Astrocyte (in vitro differentiated cells and primary cell): ENCODE measurements at regions not wholly inside any gene's neighbourhood (a gene's known extent, or its start where the extent isn't known, plus 50 kb on each side); places are given as distances from the start of the nearest gene placed in this dataset.

Experiments used
- DNase-seq: peaks from one replicate; pipeline ENCODE4 v3.0.0-alpha.2; 2010; ENCODE audit warnings: low read depth
- FAIRE-seq: peaks from 2 replicates; lab custom pipeline; 2011; peaks lifted over from hg19 to GRCh38; lab: Jason Lieb, UNC
- H2AFZ ChIP-seq: 2 replicates; pipeline ENCODE4 v1.6.0; 2012; ENCODE audit warnings: low read depth, low read length, inconsistent platforms
- H3K27ac ChIP-seq: 2 replicates; pipeline ENCODE4 v1.5.1; 2011; ENCODE audit warnings: low read depth, low read length, inconsistent platforms
- H3K27me3 ChIP-seq: 2 replicates; pipeline ENCODE4 v1.6.0; 2011; ENCODE audit warnings: low read length, inconsistent platforms; ENCODE audit not compliant: insufficient read depth
- H3K36me3 ChIP-seq: 2 replicates; pipeline ENCODE4 v1.5.1; 2011; ENCODE audit warnings: low read length, inconsistent platforms; ENCODE audit not compliant: insufficient read depth
- H3K4me1 ChIP-seq: 2 replicates; pipeline ENCODE4 v1.5.1; 2011; ENCODE audit warnings: low read length, inconsistent platforms; ENCODE audit not compliant: insufficient read depth
- H3K4me2 ChIP-seq: 2 replicates; pipeline ENCODE4 v1.6.0; 2012; ENCODE audit warnings: low read length, inconsistent platforms
- H3K4me3 ChIP-seq: 2 replicates; pipeline ENCODE4 v1.5.1; 2011; ENCODE audit warnings: low read depth, mild to moderate bottlenecking, low read length, inconsistent platforms; ENCODE audit not compliant: insufficient read depth
- H3K79me2 ChIP-seq: 2 replicates; pipeline ENCODE4 v1.6.0; 2012; ENCODE audit warnings: mild to moderate bottlenecking, low read length, inconsistent platforms; ENCODE audit not compliant: insufficient read depth
- H3K9ac ChIP-seq: 2 replicates; pipeline ENCODE4 v1.6.0; 2012; ENCODE audit warnings: mild to moderate bottlenecking, low read length, inconsistent platforms
- H3K9me3 ChIP-seq: 2 replicates; pipeline ENCODE4 v1.5.1; 2012; ENCODE audit warnings: low read depth, mild to moderate bottlenecking, low read length, inconsistent platforms; ENCODE audit not compliant: insufficient read depth
- H4K20me1 ChIP-seq: 2 replicates; pipeline ENCODE4 v1.6.0; 2012; ENCODE audit warnings: low read length, inconsistent platforms; ENCODE audit not compliant: insufficient read depth
- H3K27ac Mint-ChIP-seq: one replicate; pipeline ENCODE4 v1.8.0; 2021; ENCODE audit warnings: mild to moderate bottlenecking, mixed read lengths; ENCODE audit not compliant: unreplicated experiment
- H3K27me3 Mint-ChIP-seq: one replicate; pipeline ENCODE4 v1.8.0; 2021; ENCODE audit warnings: low read depth, mixed read lengths; ENCODE audit not compliant: unreplicated experiment
- H3K36me3 Mint-ChIP-seq: one replicate; pipeline ENCODE4 v1.8.0; 2021; ENCODE audit warnings: low read depth, mixed read lengths; ENCODE audit not compliant: unreplicated experiment
- H3K4me1 Mint-ChIP-seq: one replicate; pipeline ENCODE4 v1.8.0; 2021; ENCODE audit warnings: low read depth, mixed read lengths; ENCODE audit not compliant: unreplicated experiment
- H3K4me3 Mint-ChIP-seq: one replicate; pipeline ENCODE4 v1.8.0; 2021; ENCODE audit warnings: mild to moderate bottlenecking, moderate library complexity, mixed read lengths; ENCODE audit not compliant: unreplicated experiment
- H3K9me3 Mint-ChIP-seq: one replicate; pipeline ENCODE4 v1.8.0; 2021; ENCODE audit warnings: mild to moderate bottlenecking, mixed read lengths; ENCODE audit not compliant: unreplicated experiment
- CTCF ChIP-seq: IDR thresholded peaks from 2 replicates; pipeline ENCODE4 v1.5.1; 2011; ENCODE audit warnings: low read depth, mild to moderate bottlenecking, inconsistent platforms, low read length, moderate library complexity; ENCODE audit not compliant: insufficient read depth
- EZH2 ChIP-seq: IDR thresholded peaks from 2 replicates; pipeline ENCODE4 v1.6.1; 2012; ENCODE audit warnings: mild to moderate bottlenecking, low read length, inconsistent platforms; ENCODE audit not compliant: insufficient read depth

- H3K9ac ChIP-seq = no peak overlapping the region
- H3K4me2 ChIP-seq = no peak overlapping the region
- H3K27ac Mint-ChIP-seq = no peak overlapping the region
- no peaks in the 10 kb centered on the region for H4K20me1 ChIP-seq
- no peak for FAIRE-seq
- peaks cover 29% of the 10 kb centered on the region for H3K27me3 Mint-ChIP-seq
- no peak overlapping the region for H2AFZ ChIP-seq
- H3K36me3 Mint-ChIP-seq = no peaks in the 10 kb centered on the region
- TF ChIP-seq EZH2 (no peak), CTCF (no peak)
- H3K4me1 ChIP-seq = no peaks in the 10 kb centered on the region
- H3K9me3 ChIP-seq = peaks cover 15% of the 10 kb centered on the region
- no peaks in the 10 kb centered on the region for H3K27me3 ChIP-seq
- H3K4me3 Mint-ChIP-seq = no peak overlapping the region
- H3K27ac ChIP-seq = no peak overlapping the region
- H3K4me1 Mint-ChIP-seq = peaks cover 9% of the 10 kb centered on the region
- no peaks in the 10 kb centered on the region for H3K79me2 ChIP-seq
- no peak overlapping the region for H3K4me3 ChIP-seq
- H3K9me3 Mint-ChIP-seq = peaks cover 21% of the 10 kb centered on the region
- no peaks in the 10 kb centered on the region for H3K36me3 ChIP-seq
- DNase-seq = no peak
These were observed 427.8 kb upstream of the MYT1L start for GRCh38 chr2:2758793-2759367.

- Mint-ChIP-seq H3K36me3 (no peaks in the 10 kb centered on the region), H3K9me3 (peaks cover 31% of the 10 kb centered on the region), H3K4me3 (no peak overlapping the region), H3K27ac (no peak overlapping the region), H3K4me1 (no peaks in the 10 kb centered on the region), H3K27me3 (peaks cover 27% of the 10 kb centered on the region)
- no peak overlapping the region for H3K4me3 ChIP-seq
- TF ChIP-seq CTCF (no peak), EZH2 (no peak)
- H3K4me1 ChIP-seq = no peaks in the 10 kb centered on the region
- peaks cover 16% of the 10 kb centered on the region for H3K9me3 ChIP-seq
- no peaks in the 10 kb centered on the region for H4K20me1 ChIP-seq
- no peaks in the 10 kb centered on the region for H3K27me3 ChIP-seq
- no peaks in the 10 kb centered on the region for H3K79me2 ChIP-seq
- no peaks in the 10 kb centered on the region for H3K36me3 ChIP-seq
- no peak overlapping the region for H3K4me2 ChIP-seq
- FAIRE-seq (no peak), DNase-seq (no peak)
- H3K27ac ChIP-seq = no peak overlapping the region
- no peak overlapping the region for H3K9ac ChIP-seq
- H2AFZ ChIP-seq = no peak overlapping the region
These were observed 426.7 kb upstream of the MYT1L start for GRCh38 chr2:2757764-2758163.

- H3K27ac Mint-ChIP-seq = no peak overlapping the region
- peaks cover 27% of the 10 kb centered on the region for H3K27me3 Mint-ChIP-seq
- no peaks in the 10 kb centered on the region for H3K4me1 ChIP-seq
- no peak for TF ChIP-seq CTCF
- TF ChIP-seq EZH2 = no peak
- no peaks in the 10 kb centered on the region for H3K4me1 Mint-ChIP-seq
- H3K4me2 ChIP-seq = no peak overlapping the region
- no peaks in the 10 kb centered on the region for H3K79me2 ChIP-seq
- H3K9me3 ChIP-seq = peaks cover 16% of the 10 kb centered on the region
- H3K27me3 ChIP-seq = no peaks in the 10 kb centered on the region
- H4K20me1 ChIP-seq = no peaks in the 10 kb centered on the region
- H3K36me3 ChIP-seq = no peaks in the 10 kb centered on the region
- H2AFZ ChIP-seq = no peak overlapping the region
- DNase-seq = no peak
- H3K4me3 Mint-ChIP-seq = no peak overlapping the region
- no peak overlapping the region for H3K27ac ChIP-seq
- no peaks in the 10 kb centered on the region for H3K36me3 Mint-ChIP-seq
- H3K4me3 ChIP-seq = no peak overlapping the region
- H3K9ac ChIP-seq = no peak overlapping the region
- FAIRE-seq = no peak
- peaks cover 30% of the 10 kb centered on the region for H3K9me3 Mint-ChIP-seq
These were observed 425.8 kb upstream of the MYT1L start for GRCh38 chr2:2756886-2757285.
